Dedifferentiated amniotic fluid mesenchymal stem cell (primary cell): ENCODE measurements at regions not wholly inside any gene's neighbourhood (a gene's known extent, or its start where the extent isn't known, plus 50 kb on each side); places are given as distances from the start of the nearest gene placed in this dataset.

Experiments used
- DNase-seq: peaks from one replicate; pipeline ENCODE4 v3.0.0-alpha.2; 2016; ENCODE audit errors: extremely low spot score

DNA sequence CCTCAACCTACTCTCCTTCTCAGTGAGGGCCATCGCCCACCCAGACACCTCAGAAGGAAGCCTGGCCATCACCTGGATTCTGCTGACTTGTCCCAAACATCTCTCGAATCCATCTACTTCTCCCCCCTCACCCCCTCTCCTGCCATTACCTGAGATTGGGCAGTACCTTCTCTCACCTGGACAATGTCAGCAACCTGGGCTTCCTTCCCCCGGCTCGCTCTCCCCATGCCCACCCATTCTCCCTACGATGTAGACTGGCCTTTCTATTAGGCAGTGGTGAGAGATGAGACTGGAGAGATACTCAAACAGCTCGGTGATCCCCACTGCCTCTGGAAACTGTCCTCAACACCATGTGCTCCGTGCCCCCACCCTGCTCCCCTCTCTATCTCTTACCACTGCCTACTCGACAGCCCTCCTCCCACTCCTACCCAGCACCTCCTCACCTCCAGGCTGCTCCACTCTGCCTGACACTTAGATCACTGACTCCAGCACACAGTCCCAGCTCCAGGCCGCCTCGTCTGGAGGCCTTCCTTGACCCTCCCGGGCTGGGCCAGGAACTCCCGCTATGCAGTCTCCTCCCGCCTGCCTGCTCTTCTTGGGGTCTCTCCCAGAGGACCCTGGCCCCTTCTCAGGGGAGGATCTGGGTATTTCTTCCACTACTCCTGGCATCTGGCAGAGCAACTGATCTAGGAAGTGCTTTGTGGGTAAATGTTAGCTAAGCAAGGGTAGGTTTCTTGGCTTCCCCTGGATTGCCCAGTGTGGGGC is 235.8 kb upstream of the NLRP1 start:
- DNase-seq: no peak

DNA sequence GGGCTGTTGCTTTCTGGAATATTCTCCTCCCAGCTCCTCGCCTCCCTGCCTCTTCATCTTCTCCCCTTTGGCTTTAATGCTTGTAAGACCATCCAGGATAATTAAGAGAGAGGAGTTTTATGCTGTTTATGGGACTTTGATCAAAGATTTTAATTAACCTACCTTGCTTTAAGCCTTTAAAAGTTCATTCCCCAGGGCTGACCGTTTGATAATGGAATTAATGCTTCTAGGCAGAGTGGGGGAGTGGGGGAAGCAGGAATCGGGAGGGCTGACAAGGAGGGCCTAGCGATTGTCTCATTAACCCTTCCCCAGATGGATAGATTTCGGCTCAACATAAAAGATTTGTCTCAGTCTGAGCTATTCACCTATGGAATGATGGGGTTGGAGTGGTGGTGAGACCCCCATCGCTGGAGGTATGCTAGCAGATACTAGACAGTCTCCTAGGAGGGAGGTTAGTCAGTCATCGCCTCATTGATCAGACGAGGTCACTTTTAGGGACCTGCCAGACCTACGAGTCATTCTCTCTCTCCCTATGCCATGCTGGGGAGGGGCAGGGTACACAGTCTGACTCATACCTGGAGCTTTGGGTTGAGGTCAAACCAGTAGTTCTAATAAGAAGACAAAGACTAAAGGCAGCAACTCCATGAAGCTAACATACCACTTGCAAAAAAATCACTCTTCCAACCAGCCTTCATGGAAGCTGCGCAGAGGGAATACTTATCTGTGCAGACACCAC is 236.6 kb upstream of the NLRP1 start:
- DNase-seq: no peak

DNA sequence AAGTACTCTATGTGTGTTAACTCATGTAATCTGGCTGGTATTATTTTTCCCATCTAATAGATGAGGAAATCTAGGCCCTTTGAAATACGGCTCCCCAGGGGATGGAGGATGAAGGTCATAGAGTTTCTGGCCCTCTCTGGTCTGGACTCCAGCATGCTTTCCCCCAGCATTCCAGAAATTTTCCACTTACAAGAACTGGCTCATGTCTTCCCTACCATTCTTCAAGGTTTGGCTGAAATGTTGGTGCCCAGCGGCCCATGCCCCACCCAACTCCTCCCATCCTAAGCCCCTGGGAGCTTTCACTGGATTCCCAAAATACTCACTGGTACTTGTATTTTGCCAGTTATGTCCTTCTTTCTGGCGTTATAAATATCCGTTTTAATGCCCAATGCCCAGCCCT is 237.5 kb upstream of the NLRP1 start:
- DNase-seq: no peak

DNA sequence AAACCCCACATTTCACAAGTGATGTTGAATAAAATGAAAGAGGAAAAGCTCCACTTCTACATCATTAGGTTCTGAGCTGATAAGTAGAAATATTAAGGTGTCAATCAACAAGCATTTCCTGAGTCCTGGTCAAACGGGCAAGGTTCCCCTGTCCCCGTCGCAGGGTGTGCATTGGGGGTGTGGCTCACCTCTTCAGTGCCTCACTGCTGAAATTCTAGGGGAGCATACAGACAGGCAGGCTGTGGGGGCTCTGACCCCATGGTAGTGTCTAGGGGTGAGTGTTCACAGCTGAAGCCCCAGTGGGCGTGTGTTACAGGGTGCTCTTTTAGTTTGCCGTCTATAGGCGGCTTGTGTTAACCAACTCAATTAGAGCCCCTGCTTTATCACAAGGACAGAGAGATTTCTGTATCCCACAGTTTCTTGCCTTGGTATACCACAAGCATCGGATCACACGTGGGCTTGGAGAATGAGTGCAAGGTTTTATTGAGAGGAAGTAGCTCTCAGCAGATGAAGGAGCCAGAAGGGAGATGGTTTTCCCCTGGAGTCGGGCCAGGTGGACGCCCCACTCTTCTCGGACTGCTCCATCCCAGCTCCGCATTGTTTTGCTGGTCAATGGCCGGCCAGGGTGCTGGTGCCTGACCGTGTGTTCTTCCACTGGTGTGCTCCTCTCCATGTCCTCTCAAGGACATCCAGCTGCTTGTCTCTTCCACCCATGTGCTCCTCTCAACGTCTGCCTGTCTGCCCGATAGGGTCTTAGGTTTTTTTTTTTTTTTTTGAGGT is 238.2 kb upstream of the NLRP1 start:
- DNase-seq: no peak

- no peak for DNase-seq
Observed at GRCh38 chr17:5823219-5823618, 238.9 kb upstream of the NLRP1 start.

DNA sequence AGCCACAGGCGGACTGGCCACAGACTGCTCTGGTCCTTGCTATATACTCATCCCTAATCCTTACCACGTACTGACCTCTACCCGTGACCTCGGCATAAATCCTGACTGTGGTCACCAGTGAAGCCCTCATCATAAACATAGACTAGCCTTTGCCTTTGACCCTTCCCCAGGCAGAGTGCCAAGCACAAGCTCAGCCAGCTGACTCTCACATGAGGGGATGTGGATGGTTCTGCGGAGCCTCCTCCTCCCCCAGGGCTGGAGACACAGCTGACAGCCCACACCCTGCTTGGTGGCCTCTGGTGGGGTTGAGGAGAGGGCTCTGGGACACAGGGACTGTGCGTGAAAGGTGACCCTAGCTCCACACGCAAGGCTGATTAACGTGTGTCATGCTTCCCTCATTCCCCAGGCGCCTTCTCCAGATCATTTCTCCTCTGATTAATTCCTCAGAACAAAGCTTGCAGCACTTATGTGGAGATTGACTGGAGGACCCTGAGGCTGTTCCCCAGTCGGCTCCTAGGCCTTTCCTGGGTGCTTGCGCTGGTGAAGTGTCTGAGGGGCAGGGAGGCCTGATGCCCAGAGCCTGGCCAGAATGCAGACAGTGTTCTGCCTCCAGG is 241.5 kb upstream of the NLRP1 start:
- DNase-seq: no peak

DNA sequence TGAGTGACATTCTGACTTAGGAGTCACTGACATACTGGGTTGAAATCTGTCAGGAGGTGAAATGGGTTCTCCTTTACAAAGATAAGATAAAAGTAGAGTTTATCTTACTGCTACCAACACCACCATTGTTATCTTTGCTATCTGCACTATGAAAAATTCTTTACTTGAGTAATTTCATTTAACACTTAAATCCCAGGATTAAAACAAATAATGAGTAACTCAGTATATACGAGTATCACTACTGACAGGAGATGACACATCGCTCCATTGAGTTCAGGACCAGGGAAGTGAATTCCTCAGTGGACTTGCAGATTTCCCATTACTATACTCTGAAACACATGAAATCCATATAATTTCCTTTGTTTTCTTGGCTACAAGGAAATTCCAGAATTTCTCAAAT is 242.1 kb upstream of the NLRP1 start:
- DNase-seq: no peak

GRCh38 chr17:5830921-5831320 is 239.3 kb upstream of the WSCD1 start:
- DNase-seq: no peak

GRCh38 chr17:5832886-5833285 is 237.3 kb upstream of the WSCD1 start:
- DNase-seq: no peak

DNA sequence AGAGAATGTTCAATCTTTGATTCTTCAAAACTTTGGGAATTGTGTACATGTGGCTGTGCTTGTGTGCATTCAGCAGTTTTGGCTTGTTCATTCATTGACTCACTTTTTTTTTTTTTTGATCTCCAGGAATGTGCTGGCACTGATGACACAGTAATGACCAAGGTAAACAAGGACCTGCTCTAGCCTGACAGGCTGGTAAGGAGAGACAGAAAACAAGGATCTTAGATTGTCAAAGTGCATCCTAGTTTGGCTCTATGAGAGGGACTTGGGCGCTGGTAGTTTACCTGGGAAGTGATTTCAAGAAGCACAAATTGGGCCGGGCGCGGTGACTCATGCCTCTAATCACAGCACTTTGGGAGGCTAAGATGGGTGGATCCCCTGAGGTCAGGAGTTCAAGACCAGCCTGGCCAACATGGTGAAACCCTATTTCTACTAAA is 233.1 kb upstream of the WSCD1 start:
- DNase-seq: no peak

- DNase-seq: no peak
Observed at GRCh38 chr17:5838661-5839300, 231.4 kb upstream of the WSCD1 start.

DNA sequence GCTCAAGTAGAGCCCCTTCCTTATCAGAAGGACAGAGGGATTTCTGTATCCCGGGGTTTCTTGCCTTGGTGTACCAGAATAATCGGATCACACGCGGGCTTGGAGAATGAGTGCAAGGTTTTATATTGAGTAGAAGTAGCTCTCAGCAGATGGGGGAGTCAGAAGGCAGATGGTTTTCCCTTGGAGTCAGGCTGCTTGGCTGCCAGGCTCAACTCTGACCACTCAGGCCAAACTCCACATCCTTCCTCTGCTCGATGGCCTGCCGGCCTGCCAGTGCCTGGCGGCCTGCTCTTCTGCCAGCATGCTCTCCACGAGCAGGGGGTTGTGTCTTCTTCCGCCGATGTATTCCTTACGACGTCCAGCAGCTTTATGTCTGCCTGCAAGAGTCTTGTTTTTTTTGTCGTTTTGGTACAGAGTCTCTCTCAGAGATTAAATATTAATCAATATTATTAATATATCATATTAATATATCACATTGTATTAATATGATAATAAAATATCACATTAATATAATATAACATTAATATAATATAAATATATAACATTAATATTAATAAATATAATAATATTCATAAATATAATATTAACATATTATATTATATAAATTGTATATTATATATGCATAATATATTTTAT is 229.2 kb upstream of the WSCD1 start:
- no peak for DNase-seq

DNA sequence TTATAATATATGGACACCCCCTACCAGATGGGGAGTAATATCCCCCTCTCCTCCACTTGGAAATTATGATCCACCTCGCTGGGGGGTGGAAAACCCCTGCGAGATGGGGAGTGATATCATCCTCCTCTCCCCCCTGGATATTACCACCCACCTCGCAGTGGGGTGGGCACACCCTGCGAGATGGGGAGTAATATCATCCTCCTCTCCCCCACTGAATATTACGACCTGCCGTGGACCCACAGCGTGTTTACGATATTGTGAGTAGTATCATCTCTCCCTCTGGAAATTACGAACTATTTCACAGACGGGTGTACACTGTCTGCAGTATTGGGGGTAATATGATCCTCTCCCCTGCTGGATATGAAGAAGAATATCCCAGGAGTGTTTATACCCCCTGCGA is 228.3 kb upstream of the WSCD1 start:
- no peak for DNase-seq

- no peak for DNase-seq
Observed at GRCh38 chr17:5843366-5844026, 226.7 kb upstream of the WSCD1 start.

- no peak for DNase-seq
Observed at GRCh38 chr17:5846001-5846400, 224.2 kb upstream of the WSCD1 start.

GRCh38 chr17:5854871-5855554 is 215.2 kb upstream of the WSCD1 start:
- DNase-seq: no peak

GRCh38 chr17:5861246-5861645 is 208.9 kb upstream of the WSCD1 start:
- no peak for DNase-seq

DNA sequence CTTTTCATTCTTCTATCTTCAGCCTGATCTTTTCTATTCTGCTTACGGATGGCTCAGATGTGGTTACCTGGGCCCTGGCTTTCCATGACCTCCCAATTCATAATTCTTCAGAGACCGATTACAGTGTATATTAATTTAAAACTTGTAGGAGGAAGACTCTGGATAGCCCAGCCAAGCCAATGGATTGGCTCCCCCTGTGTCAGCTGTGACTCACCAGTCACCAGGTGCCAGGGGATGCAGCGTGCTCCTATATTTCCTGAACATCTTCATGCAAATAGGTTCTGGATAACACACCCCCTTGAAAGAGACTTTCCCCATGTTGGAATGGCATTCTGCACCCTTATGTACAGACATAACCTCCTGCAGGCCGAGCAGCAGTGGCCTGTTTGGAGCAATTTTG is 208.3 kb upstream of the WSCD1 start:
- DNase-seq: no peak

- DNase-seq: no peak
Observed at GRCh38 chr17:5862395-5862794, 207.8 kb upstream of the WSCD1 start.
